ENCODE measurements at regions not wholly inside any gene's neighbourhood (a gene's known extent, or its start where the extent isn't known, plus 50 kb on each side); places are given as distances from the start of the nearest gene placed in this dataset.

GRCh38 chr7:25351761-25352160, 123.5 kb upstream of the NPVF start:
- TF ChIP-seq SMC3 (conservative IDR thresholded peaks at IDR 0.05; ENCODE audit: poor library complexity), result no peak
- TF ChIP-seq REST (IDR thresholded peaks at IDR 0.05; ENCODE audit: borderline replicate concordance), result no peak
- TF ChIP-seq POLR2AphosphoS5 (IDR thresholded peaks at IDR 0.05), result no peak
- TF ChIP-seq MXI1 (conservative IDR thresholded peaks at IDR 0.05; ENCODE audit: poor library complexity, severe bottlenecking), result no peak
- TF ChIP-seq RAD21 (conservative IDR thresholded peaks at IDR 0.05), result no peak
- no peak for TF ChIP-seq TAF1 (IDR thresholded peaks at IDR 0.05; ENCODE audit: low read depth)
- no peak for TF ChIP-seq EP300 (conservative IDR thresholded peaks at IDR 0.05; ENCODE audit: poor library complexity, severe bottlenecking)
- no peak for TF ChIP-seq CTCF (IDR thresholded peaks at IDR 0.05; ENCODE audit: poor library complexity, severe bottlenecking)
- TF ChIP-seq EZH2 (IDR thresholded peaks at IDR 0.05; ENCODE audit: borderline replicate concordance, insufficient read depth, low read length, poor library complexity, severe bottlenecking), result no peak
- no peaks in the 10 kb centered on the region for H3K9me3 ChIP-seq (ENCODE audit: low read length)
- no peak overlapping the region for H2AFZ ChIP-seq (ENCODE audit: low read depth, low read length)
- H3K4me3 ChIP-seq (ENCODE audit: low read length), result no peak overlapping the region
- H3K9ac ChIP-seq (ENCODE audit: low read length), result no peak overlapping the region
- no peak overlapping the region for H3K4me2 ChIP-seq (ENCODE audit: low read length)
- H3K79me2 ChIP-seq (replicated peaks; ENCODE audit: insufficient read depth, low read length), result no peaks in the 10 kb centered on the region
- H3K9me2 ChIP-seq (ENCODE audit: insufficient read depth, low read length), result no peaks in the 10 kb centered on the region
- no peaks in the 10 kb centered on the region for H3K27me3 ChIP-seq (ENCODE audit: insufficient read depth, low read depth, low read length)
- H3F3A ChIP-seq (ENCODE audit: insufficient read depth, low read length, poor library complexity, severe bottlenecking), result no peaks in the 10 kb centered on the region
- H3K27ac ChIP-seq (ENCODE audit: low read length), result no peak overlapping the region
- no peaks in the 10 kb centered on the region for H4K20me1 ChIP-seq (ENCODE audit: insufficient read depth)
- H3K36me3 ChIP-seq (ENCODE audit: insufficient read depth, low read length), result no peaks in the 10 kb centered on the region

- Histone ChIP-seq H3K9me3 (ENCODE audit: low read length) (no peaks in the 10 kb centered on the region), H2AFZ (ENCODE audit: low read depth, low read length) (no peak overlapping the region), H3K27ac (ENCODE audit: low read length) (peak overlapping the region; percentile 26), H3K9ac (ENCODE audit: low read length) (no peak overlapping the region), H3K36me3 (ENCODE audit: insufficient read depth, low read length) (no peaks in the 10 kb centered on the region), H3K27me3 (ENCODE audit: insufficient read depth, low read depth, low read length) (no peaks in the 10 kb centered on the region), H4K20me1 (ENCODE audit: insufficient read depth) (no peaks in the 10 kb centered on the region), H3K79me2 (replicated peaks; ENCODE audit: insufficient read depth, low read length) (no peaks in the 10 kb centered on the region), H3K9me2 (ENCODE audit: insufficient read depth, low read length) (no peaks in the 10 kb centered on the region), H3K4me2 (ENCODE audit: low read length) (no peak overlapping the region), H3K4me3 (ENCODE audit: low read length) (no peak overlapping the region), H3F3A (ENCODE audit: insufficient read depth, low read length, poor library complexity, severe bottlenecking) (no peaks in the 10 kb centered on the region)
- TF ChIP-seq REST (IDR thresholded peaks at IDR 0.05; ENCODE audit: borderline replicate concordance), result peak; percentile 85
- TF ChIP-seq CTCF (IDR thresholded peaks at IDR 0.05; ENCODE audit: poor library complexity, severe bottlenecking), result no peak
- TF ChIP-seq POLR2AphosphoS5 (IDR thresholded peaks at IDR 0.05), result peak; percentile 41
Observed at GRCh38 chr7:25353196-25353595, 124.9 kb upstream of the NPVF start.

Measured in neural cell (in vitro differentiated cells).